Urinary bladder (tissue), 3 donors: ENCODE measurements at regions not wholly inside any gene's neighbourhood (a gene's known extent, or its start where the extent isn't known, plus 50 kb on each side); places are given as distances from the start of the nearest gene placed in this dataset.
A peak's percentile ranks its signal among the peaks of the same experiment; 100 is the strongest.

ENCODE experiments used
- DNase-seq: peaks from one replicate; pipeline ENCODE4 v3.0.0-alpha.2; 2015; ENCODE audit errors: extremely low spot score
- H3K27ac ChIP-seq: one replicate; pipeline ENCODE4 v1.5.1; 2013; ENCODE audit warnings: low read depth, mild to moderate bottlenecking, moderate library complexity
- H3K36me3 ChIP-seq: one replicate; pipeline ENCODE4 v1.6.1; 2013; ENCODE audit warnings: mild to moderate bottlenecking, moderate library complexity; ENCODE audit not compliant: insufficient read depth
- H3K4me1 ChIP-seq: one replicate; pipeline ENCODE4 v1.6.1; 2013; ENCODE audit warnings: mild to moderate bottlenecking, moderate library complexity; ENCODE audit not compliant: insufficient read depth
- H3K4me3 ChIP-seq: one replicate; pipeline ENCODE4 v1.5.1; 2013; ENCODE audit warnings: low read depth, low read length
- WGBS: extraction: QIAGEN DNeasy Blood & Tissue Kit; methylation state at CpG from one replicate; pipeline ENCODE4 v1.1.7; 2013; 5-methylcytosine and 5-hydroxymethylcytosine counted together
- donor health status: healthy with polysubstance abuse.
- donor health status: healthy.

DNA sequence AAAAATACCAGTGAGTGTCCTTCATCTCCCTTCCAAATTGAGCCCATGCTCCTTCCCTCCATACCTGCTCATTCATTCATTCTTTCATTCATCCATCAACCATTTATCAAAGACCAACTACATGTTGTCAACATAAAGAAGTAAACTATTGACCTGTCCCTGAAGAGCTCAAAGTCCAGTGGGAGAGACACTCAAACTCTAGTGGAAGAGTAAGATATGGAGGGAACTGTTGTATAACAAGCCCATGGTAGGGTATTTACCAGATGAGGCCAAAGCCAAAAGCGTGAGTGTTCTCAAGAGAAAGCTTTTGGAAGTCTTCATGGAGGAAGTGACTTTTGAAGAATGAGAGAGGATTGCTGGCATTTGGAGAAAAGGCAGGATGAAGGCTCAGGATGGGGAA, 163.4 kb upstream of the SPACA1 start:
- Histone ChIP-seq H3K36me3 (no peaks in the 10 kb centered on the region), H3K27ac (no peak overlapping the region), H3K4me1 (peaks cover 1% of the 10 kb centered on the region), H3K4me3 (no peak overlapping the region)
- 93% methylated on average over 1 of the region's 1 CpG for WGBS
- no peak for DNase-seq

DNA sequence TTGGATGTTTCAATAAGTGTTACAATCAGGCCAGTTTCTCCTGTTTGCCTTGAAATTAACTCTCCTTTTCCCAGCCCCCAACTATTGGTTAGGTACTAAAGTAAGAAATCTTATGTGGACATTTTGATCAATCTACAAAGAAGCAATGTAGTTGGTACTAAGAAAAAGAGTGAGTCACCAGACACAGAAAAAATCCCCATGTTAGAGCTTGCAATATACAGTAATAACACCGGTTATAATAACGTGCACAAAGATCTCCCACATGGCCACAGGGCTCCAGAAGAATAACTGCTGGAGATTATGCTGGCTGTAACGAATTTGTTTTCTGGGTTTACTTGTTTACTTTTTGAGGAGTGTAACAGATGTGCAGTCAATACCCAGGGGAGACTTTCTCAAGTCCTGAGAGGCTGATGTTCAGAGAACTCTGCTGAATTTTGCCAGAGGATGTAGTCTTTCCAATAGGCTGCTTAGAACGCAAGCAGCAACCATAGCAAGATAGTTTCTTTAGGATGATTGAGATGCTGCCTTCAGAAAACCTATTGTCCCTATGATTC, 166.2 kb upstream of the SPACA1 start:
- Histone ChIP-seq H3K27ac (no peak overlapping the region), H3K36me3 (no peaks in the 10 kb centered on the region), H3K4me3 (no peak overlapping the region), H3K4me1 (peaks cover 1% of the 10 kb centered on the region)
- 66% methylated on average over 4 of the region's 4 CpGs for WGBS
- no peak for DNase-seq

DNA sequence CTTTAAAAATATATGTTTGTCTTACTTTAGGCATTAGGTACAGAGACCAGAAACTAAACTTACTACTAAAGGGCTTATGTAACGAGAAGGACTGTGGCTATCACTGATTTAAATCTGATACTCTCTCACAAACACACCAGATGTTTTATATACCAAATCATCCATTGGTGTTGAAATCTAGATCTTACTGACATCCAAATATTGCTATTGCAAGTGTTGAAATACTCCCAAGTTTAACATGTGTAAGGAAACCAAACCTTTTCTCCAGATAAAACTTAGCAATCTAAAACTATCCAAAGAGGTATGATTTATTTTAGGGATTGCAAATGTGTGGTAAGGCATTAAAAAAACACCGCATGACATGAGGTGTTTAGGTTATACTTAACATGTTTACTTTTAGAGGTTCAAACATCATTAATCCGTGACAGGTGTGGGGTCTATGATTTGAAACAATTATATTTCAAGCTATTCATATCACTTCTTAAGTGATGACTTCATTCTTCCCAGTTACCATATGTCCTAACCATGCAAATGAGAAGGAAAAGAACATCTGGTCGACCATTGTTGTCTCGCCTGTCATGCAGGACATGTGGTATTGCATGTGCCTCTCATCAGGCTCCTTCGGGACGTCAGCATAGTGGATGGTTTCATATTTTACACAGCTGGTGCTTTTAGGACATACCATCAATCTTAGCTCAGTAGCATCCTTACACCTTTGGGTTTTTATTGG, 168.3 kb upstream of the SPACA1 start:
- H3K36me3 ChIP-seq: no peaks in the 10 kb centered on the region
- no peak overlapping the region for H3K4me3 ChIP-seq
- WGBS: 35% methylated on average over 7 of the region's 7 CpGs
- no peak for DNase-seq
- no peak overlapping the region for H3K27ac ChIP-seq
- H3K4me1 ChIP-seq: peaks cover 1% of the 10 kb centered on the region

DNA sequence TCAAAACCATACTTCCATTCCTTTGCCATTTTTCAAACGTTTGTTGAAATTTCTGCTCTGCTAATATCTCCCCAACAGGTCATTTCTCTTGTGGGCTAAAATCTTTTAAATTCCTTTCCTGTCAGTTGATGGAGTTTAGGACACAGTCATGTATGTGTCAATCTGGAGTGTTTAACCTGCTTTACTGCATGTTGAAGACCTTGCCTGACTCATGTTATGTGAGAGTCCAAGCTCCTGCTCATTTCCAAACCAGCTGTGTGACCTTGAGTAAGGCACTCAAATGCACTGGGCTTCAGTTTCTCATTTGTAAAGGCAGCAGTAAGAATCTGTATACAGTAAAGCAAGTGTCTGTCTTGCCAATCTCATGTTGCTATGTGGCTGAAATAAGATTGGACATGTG, 171.9 kb upstream of the SPACA1 start:
- 54% methylated on average over 1 of the region's 1 CpG for WGBS
- H3K4me3 ChIP-seq: no peak overlapping the region
- no peaks in the 10 kb centered on the region for H3K36me3 ChIP-seq
- no peak for DNase-seq
- no peak overlapping the region for H3K27ac ChIP-seq
- H3K4me1 ChIP-seq: no peaks in the 10 kb centered on the region

DNA sequence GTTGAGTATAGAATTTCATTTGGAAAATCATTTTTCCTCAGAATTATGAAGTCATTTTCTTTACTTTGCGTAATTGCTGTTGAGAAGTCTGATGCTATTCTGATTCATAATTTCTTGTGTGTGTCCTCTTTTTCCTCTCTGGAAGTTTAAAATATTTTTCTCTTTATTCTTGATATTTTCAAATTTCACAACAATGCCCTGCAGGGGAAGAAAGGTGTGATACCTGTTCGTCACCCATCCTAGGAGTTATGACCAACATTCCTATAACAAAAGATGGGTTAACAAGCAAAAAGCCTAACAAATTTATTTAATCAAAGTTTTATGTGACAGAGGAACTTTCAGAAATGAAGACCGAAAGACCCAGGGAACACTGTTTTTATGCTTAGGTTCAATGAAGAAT, 171.5 kb upstream of the AKIRIN2 start:
- no peaks in the 10 kb centered on the region for H3K36me3 ChIP-seq
- DNase-seq: no peak
- no peaks in the 10 kb centered on the region for H3K4me1 ChIP-seq
- H3K4me3 ChIP-seq: no peak overlapping the region
- 92% methylated on average over 3 of the region's 3 CpGs for WGBS
- H3K27ac ChIP-seq: no peak overlapping the region

DNA sequence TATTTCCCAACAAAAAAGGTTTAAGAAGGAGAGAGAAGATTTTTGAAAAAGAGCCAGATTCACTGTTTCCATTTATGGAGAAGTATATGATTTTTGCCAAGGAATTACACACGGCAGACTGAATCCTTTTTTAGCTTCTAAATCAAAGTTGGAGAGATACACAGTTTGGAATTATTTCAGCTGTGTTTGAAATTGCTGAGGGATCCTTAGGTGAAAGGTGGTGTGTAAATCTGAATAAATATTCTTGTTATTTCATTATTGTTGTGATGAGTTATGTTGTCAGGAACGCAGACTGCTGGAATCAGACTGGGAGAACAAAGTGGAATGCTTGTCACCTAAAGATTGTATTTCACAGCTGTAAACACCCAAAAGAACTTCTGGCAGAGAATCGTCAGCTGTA, 168.5 kb upstream of the AKIRIN2 start:
- no peaks in the 10 kb centered on the region for H3K36me3 ChIP-seq
- 19% methylated on average over 3 of the region's 3 CpGs for WGBS
- no peaks in the 10 kb centered on the region for H3K4me1 ChIP-seq
- peak; percentile 32 for DNase-seq
- no peak overlapping the region for H3K27ac ChIP-seq
- H3K4me3 ChIP-seq: no peak overlapping the region

DNA sequence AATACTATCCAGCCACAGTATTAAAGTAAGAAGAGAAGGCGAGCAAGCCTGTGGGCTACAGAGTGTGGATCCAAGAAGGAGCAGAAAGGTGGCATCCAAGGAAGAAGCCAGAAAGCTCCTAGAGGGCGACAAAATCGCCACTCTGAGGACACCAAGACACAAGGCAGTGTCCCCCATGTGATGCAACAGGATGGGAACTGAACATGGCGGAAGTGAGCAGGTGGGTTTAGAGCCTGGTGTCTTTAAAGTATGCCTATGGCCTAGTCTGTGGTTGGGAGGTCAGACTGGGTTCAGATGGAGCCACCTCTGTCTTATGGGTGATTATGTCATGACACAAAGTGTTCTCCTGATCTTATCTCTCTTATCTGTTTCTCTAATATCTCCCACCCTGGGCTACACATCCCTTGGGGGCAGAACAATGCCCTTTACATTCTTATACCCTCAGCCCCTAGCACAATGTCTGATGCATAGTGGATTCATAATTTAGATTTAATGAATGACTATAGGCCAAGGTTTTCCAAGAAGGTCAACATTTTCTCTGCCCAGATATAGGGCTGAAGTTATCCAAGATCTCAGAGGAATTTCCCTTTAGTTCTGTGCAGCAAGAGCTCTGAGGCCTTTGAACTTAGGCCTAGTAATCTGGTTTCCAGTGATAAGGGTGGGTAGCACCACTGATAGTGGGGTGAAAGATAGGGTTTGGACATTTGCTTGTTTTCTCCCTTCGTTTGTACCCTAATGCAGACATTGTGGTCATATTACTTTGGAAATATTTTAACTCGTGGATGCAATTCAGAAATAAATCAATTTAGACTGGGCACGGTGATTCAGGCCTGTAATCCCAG, 167.3 kb upstream of the AKIRIN2 start:
- Histone ChIP-seq H3K4me1 (no peaks in the 10 kb centered on the region), H3K36me3 (no peaks in the 10 kb centered on the region), H3K4me3 (no peak overlapping the region), H3K27ac (no peak overlapping the region)
- DNase-seq: no peak
- 82% methylated on average over 7 of the region's 7 CpGs for WGBS

DNA sequence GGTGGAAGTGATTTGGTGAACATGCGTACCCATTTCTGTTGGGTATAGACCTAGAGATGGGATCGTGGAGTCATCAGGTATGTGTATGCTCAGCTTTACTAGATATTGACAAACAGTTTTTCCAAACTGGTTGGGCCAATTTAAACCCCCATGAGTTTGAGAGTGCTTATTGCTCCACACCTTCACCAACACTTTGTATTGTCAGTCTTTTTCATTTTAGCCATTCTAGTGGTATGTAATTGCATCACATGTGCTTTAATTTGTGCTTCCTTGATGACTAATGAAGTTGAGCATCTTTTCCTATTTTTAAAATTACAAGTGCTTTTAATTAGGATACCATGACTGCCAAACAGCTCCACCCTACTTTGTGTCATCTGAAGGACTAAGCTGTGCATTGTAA, 158.9 kb upstream of the AKIRIN2 start:
- no peak overlapping the region for H3K4me3 ChIP-seq
- WGBS: 97% methylated on average over 2 of the region's 2 CpGs
- no peaks in the 10 kb centered on the region for H3K36me3 ChIP-seq
- DNase-seq: no peak
- H3K27ac ChIP-seq: no peak overlapping the region
- no peaks in the 10 kb centered on the region for H3K4me1 ChIP-seq

DNA sequence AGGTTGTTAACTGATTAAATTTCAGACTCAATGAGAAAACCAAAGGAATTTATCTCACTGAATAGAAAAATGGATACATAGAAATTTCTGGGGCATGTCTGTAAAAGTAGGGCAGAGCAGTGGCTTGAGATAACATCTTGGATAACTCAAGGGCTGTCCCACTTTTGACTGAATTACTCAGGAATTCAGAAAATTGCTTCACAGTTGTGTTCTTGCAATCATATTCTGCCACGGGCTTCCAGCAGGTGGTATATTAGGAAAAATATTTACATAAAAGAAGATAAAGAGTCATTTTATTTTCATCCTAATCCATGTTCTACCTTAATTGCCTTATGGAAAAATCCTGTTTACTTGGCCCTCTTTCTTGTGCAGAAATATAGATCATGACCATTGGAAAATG, 156.4 kb upstream of the AKIRIN2 start:
- no peak for DNase-seq
- Histone ChIP-seq H3K4me1 (no peaks in the 10 kb centered on the region), H3K36me3 (no peaks in the 10 kb centered on the region), H3K4me3 (no peak overlapping the region), H3K27ac (no peak overlapping the region)
- 21% methylated on average over 1 of the region's 1 CpG for WGBS

DNA sequence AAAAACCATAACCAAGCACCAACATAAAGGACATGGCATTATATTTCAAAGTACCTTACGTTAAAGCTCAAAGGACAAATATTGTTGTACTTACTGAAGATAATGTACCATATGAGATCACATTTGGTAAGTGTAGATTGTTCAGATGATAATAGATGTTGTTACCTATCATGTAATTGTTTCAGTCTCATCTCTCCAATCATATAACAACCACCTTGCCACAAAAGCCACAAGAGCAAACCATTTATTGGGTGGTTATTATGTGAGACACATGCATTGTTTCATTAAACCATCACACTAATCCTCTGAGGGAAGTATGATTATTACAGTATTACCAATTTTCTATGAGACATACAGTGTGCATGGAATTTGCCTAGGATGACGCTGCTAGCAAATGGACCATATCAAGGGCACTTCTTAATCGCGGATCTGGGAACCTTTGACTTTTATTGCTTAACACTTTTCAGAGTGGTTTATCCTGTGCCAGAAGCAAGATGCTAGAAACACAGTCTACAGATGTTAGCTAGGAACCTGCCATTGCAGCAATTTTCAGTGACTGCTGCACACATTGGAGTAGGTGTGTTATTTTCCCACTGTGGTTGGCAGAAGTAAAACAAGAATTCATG, 149.8 kb upstream of the AKIRIN2 start:
- WGBS: 54% methylated on average over 4 of the region's 4 CpGs

DNA sequence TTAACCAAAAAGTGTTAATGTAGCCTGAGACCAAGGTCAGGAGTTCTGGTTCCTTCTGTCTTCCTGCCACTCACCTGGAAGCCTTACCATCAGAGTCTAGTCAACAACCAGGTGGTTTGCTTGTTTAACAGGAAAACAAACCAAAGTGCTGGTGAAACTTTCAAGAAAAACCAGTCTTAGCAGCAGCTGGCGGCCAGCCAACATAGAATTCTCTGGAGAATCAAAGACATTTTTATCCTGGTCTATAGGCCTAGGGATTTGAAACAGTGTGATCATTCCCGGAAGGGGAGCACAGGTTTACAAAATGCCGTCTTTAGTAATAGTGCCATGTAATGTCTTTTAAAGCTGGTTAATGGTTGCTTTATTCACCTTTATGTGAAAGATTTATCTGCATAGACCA, 146.6 kb upstream of the AKIRIN2 start:
- no peak for DNase-seq
- H3K27ac ChIP-seq: no peak overlapping the region
- no peaks in the 10 kb centered on the region for H3K4me1 ChIP-seq
- no peaks in the 10 kb centered on the region for H3K36me3 ChIP-seq
- H3K4me3 ChIP-seq: no peak overlapping the region
- 41% methylated on average over 3 of the region's 3 CpGs for WGBS

More for the DNA sequence above, 149.8 kb upstream of the AKIRIN2 start:
- H3K4me3 ChIP-seq: no peak overlapping the region
- H3K4me1 ChIP-seq: no peaks in the 10 kb centered on the region
- H3K27ac ChIP-seq: no peak overlapping the region
- no peak for DNase-seq
- no peaks in the 10 kb centered on the region for H3K36me3 ChIP-seq

DNA sequence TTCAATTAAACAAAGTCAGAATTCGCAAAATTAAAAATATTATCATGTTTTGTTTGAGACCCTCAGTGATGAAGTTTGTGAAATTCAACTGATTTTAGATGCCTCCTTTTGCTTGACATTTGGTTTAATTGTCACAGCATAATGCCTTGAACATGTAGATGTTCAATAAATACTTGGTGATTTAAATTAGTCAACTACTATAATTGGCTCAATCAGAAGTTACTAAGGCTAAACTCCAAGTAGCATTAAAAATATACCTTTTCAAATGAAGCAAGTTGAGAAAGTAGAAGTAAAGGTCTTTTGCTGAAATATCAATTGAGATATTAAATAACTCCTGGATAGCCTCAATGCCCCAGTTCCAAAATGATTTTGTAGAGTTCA, 145.8 kb upstream of the AKIRIN2 start:
- Histone ChIP-seq H3K27ac (no peak overlapping the region), H3K36me3 (no peaks in the 10 kb centered on the region), H3K4me1 (no peaks in the 10 kb centered on the region), H3K4me3 (no peak overlapping the region)
- 87% methylated on average over 1 of the region's 1 CpG for WGBS
- no peak for DNase-seq

DNA sequence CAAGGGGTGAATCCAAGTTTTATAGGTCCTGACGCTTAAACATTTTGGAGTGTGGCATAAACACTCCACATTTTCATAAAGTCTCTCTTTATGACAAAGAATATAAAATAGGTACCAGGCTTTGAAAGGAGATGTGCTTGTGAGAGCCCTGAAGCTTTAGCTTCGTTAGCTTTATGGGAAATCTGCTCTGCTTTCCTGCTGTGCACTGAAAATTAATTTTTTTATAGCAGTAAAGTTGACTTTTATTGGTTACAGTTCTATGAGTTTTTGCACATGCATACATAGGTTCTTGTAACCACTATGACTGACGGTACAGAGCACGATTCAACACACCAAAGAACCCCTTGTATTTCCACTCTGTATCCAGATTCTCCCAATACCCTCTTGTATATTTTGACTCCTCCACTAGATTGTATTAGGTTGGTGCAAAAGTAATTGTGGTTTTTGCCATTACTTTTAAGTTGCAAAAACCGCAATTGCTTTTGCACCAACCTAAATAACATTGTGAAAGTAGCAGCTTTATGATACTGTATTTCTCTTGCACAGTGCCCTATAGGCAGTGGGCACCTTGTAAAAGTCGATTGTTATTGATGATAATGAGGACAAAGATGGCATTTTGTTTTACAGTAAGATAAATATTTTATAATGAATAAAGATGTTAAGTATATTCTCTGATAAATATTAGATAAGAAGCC, 145.2 kb upstream of the AKIRIN2 start:
- H3K36me3 ChIP-seq: no peaks in the 10 kb centered on the region
- 61% methylated on average over 6 of the region's 6 CpGs for WGBS
- no peaks in the 10 kb centered on the region for H3K4me1 ChIP-seq
- no peak overlapping the region for H3K4me3 ChIP-seq
- DNase-seq: no peak
- no peak overlapping the region for H3K27ac ChIP-seq
